HepG2 (cell line): ENCODE measurements at regions not wholly inside any gene's neighbourhood (a gene's known extent, or its start where the extent isn't known, plus 50 kb on each side); places are given as distances from the start of the nearest gene placed in this dataset.

ENCODE experiments used
- CEBPZ ChIP-seq: IDR thresholded peaks from 2 replicates; pipeline ENCODE4 v1.6.1; 2012; ENCODE audit warnings: low read length, improper control_type of control experiment
- DZIP1 ChIP-seq: sonication (generic); formaldehyde crosslinking; IDR thresholded peaks from 2 replicates; pipeline ENCODE4 v1.5.0; 2020; ENCODE audit warnings: mild to moderate bottlenecking, missing genetic modification reagents
- E2F2 ChIP-seq: sonication (generic); formaldehyde crosslinking; IDR thresholded peaks from 2 replicates; pipeline ENCODE4 v1.4.0; 2020; ENCODE audit warnings: missing genetic modification reagents, borderline replicate concordance
- EHMT2 ChIP-seq: fragments of 200-600 bp; sonication (generic); IDR thresholded peaks from 2 replicates; pipeline ENCODE4 v1.7.0; 2017; ENCODE audit warnings: antibody characterized with exemption, low read depth, low read length, borderline replicate concordance
- ELF4 ChIP-seq: sonication (generic); formaldehyde crosslinking; IDR thresholded peaks from 2 replicates; pipeline ENCODE4 v1.5.0; 2020; ENCODE audit warnings: missing genetic modification reagents, mild to moderate bottlenecking, moderate library complexity, borderline replicate concordance
- ETV6 ChIP-seq: sonication (generic); formaldehyde crosslinking; conservative IDR thresholded peaks from 2 replicates; pipeline ENCODE4 v1.4.0; 2020; ENCODE audit warnings: missing genetic modification reagents
- FOXP4 ChIP-seq: sonication (generic); formaldehyde crosslinking; IDR thresholded peaks from 2 replicates; pipeline ENCODE4 v1.4.0; 2020; ENCODE audit warnings: missing genetic modification reagents
- HNF4A ChIP-seq: sonication (generic); formaldehyde crosslinking; IDR thresholded peaks from 2 replicates; pipeline ENCODE4 v1.4.0; 2020; ENCODE audit warnings: missing genetic modification reagents
- KDM3A ChIP-seq: IDR thresholded peaks from 2 replicates; pipeline ENCODE4 v1.6.1; 2018; ENCODE audit warnings: low read depth, missing compliant biosample characterization
- LBX2 ChIP-seq: sonication (generic); formaldehyde crosslinking; IDR thresholded peaks from 2 replicates; pipeline ENCODE4 v1.5.0; 2020; ENCODE audit warnings: missing genetic modification reagents, mild to moderate bottlenecking, borderline replicate concordance
- MAFK ChIP-seq, 2 experiments: IDR thresholded peaks in 1 of 2; conservative IDR thresholded peaks in 1 of 2; 2 replicates each; pipeline ENCODE4 v1.6.1; 2011; ENCODE audit warnings: improper control_type of control experiment in 2 of 2, low read length in 2 of 2
- SP2 ChIP-seq: sonication (generic); formaldehyde crosslinking; IDR thresholded peaks from 2 replicates; pipeline ENCODE4 v1.5.1; 2020; ENCODE audit warnings: mild to moderate bottlenecking, missing genetic modification reagents
- ZBTB10 ChIP-seq: sonication (generic); formaldehyde crosslinking; IDR thresholded peaks from 2 replicates; pipeline ENCODE4 v1.4.0; 2020; ENCODE audit warnings: missing genetic modification reagents, borderline replicate concordance
- ZBTB2 ChIP-seq: sonication (generic); formaldehyde crosslinking; IDR thresholded peaks from 2 replicates; pipeline ENCODE4 v1.8.0; 2022; ENCODE audit warnings: low read depth, missing genetic modification reagents
- ZMYM3 ChIP-seq: sonication (generic); formaldehyde crosslinking; IDR thresholded peaks from 2 replicates; pipeline ENCODE4 v1.5.1; 2020; ENCODE audit warnings: mild to moderate bottlenecking, missing genetic modification reagents

GRCh38 chr20:16119909-16120308 lies 453.3 kb downstream of the KIF16B start (continued):
- TF ChIP-seq FOXP4 (peak; percentile 84), MAFK (conservative IDR thresholded peaks at IDR 0.05 in 1 of 2, IDR thresholded peaks at IDR 0.05 in 1 of 2; ENCODE audit: low read length in 2 of 2) (peak; percentile 43 to 57; a peak in 3 of 4 replicates), ZMYM3 (CRISPR knock-in tag) (0 out of 2 replicates have a peak, but pooled peaks have one; percentile 26), E2F2 (CRISPR knock-in tag) (no peak), ELF4 (no peak), ZBTB2 (CRISPR knock-in tag) (no peak), KDM3A (no peak), ZBTB10 (CRISPR knock-in tag) (no peak), HNF4A (CRISPR knock-in tag) (peak; percentile 73), DZIP1 (CRISPR knock-in tag) (no peak), ETV6 (no peak), LBX2 (CRISPR knock-in tag) (no peak), CEBPZ (no peak), SP2 (CRISPR knock-in tag) (no peak), EHMT2 (no peak; the same call in 1 of the 2 replicates)
